ENCODE measurements at regions not wholly inside any gene's neighbourhood (a gene's known extent, or its start where the extent isn't known, plus 50 kb on each side); places are given as distances from the start of the nearest gene placed in this dataset.

GRCh38 chr12:24278832-24279231, 329.4 kb upstream of the SOX5 start:
- DNase-seq (ENCODE audit: low read depth), result no peak

GRCh38 chr12:24270965-24271364, 321.5 kb upstream of the SOX5 start:
- no peak for DNase-seq (ENCODE audit: low read depth)

- no peak for DNase-seq (ENCODE audit: low read depth)
Observed at GRCh38 chr12:24270464-24270863, 321.0 kb upstream of the SOX5 start.

DNA sequence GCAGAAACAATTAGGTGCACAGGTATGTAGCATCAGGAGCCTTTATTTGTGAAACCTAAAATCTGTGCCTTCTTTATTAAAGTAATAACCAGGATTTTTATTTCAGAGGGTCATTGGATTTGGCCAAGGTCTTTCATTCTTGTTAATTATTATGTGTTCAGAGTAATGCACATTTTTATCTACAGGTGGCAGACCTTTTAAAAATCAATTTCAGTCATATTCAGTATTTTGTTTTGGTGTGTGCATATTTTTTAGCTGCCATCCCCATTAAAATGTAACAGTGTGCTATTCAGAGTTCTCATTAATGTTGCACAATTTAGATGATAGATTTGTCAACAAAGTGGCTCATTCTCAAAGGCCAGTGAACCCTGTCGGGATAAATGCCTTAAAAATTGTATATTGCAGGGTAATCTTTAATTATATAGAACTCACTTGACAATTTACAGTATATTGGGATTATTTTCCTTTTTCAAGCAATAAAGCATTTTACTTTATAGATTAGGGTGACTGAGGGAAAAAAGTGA, 319.3 kb upstream of the SOX5 start:
- no peak for DNase-seq (ENCODE audit: low read depth)

- no peak for DNase-seq (ENCODE audit: low read depth)
Observed at GRCh38 chr12:24266982-24267381, 317.5 kb upstream of the SOX5 start.

GRCh38 chr12:24256684-24257083, 307.2 kb upstream of the SOX5 start:
- no peak for DNase-seq (ENCODE audit: low read depth)

GRCh38 chr12:24255920-24256665, 306.6 kb upstream of the SOX5 start:
- DNase-seq (ENCODE audit: low read depth), result no peak

- DNase-seq (ENCODE audit: low read depth), result no peak
Observed at GRCh38 chr12:24252602-24253001, 303.1 kb upstream of the SOX5 start.

DNA sequence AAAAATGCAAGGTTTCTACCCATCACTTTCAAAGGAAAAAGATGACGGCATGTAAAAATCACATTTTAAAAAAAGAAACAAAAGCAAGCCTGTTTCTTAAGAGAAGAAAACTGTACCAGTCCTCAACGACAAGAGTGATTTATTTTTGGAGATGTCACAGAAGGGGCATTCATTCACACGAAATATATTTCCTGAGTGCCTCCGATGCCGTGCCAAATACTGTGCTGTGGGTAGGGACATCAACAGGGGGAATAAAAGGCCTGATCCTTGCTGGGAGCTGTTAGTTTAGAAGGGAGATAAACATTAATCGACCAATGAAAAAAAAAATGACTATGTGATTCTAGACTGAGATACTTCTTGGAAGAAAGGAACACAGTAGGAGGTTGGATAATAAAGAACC, 297.5 kb upstream of the SOX5 start:
- DNase-seq (ENCODE audit: low read depth), result no peak

DNA sequence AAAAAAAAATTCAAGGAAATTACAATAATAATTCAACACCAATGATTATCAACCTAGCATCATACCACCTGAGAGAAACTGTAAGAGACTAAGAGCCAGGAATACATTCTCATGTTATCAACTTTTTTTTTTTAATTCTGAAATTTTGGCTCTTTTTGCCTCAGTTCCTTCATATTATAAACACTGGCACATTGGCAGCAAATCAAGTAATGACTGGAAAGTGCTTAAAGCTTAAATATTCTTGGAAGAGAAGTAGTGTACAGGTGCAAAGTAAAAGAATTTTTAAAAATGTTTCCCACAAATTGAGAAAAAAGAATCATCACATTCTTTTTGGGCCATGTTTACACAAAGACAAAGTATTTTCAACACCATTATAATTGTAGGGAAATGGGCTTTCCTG, 296.9 kb upstream of the SOX5 start:
- DNase-seq (ENCODE audit: low read depth), result no peak

DNA sequence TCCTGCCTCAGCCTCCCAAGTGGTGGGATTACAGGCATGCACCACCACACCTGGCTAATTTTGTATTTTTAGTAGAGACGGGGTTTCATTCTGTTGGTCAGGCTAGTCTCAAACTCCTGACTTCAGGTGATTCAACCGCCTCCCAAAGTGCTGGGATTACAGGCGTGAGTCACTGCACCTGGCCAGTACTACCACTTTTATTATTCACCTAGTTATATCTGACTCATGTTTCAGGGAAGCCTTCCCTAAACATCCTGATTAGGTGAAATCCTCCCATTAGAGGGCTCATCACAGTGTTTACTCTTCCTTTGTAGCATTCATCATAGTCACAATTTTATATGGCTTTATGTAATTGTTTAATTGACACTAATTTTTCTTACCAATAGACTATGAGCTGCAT, 295.3 kb upstream of the SOX5 start:
- no peak for DNase-seq (ENCODE audit: low read depth)

GRCh38 chr12:24244231-24244630, 294.8 kb upstream of the SOX5 start:
- no peak for DNase-seq (ENCODE audit: low read depth)

DNA sequence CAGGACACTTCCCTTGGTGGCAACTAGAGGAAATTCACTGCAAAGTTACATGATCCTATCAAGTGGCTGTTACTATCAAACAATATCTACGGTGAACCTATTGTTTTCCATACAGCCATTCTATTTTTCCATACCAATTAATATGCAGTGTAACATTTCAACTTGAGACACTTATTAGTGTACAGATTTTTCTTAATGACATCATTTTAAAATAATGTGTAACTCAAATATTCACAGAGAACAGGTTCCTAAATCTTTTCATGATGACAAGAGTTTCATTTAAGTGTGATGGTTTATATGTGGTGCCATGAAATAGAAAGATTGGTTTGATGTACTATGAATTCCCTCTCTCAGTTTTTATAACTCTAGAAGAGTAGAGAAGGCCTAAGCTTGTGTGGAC, 291.2 kb upstream of the SOX5 start:
- no peak for DNase-seq (ENCODE audit: low read depth)

- DNase-seq (ENCODE audit: low read depth), result no peak
Observed at GRCh38 chr12:24233519-24234246, 284.2 kb upstream of the SOX5 start.

DNA sequence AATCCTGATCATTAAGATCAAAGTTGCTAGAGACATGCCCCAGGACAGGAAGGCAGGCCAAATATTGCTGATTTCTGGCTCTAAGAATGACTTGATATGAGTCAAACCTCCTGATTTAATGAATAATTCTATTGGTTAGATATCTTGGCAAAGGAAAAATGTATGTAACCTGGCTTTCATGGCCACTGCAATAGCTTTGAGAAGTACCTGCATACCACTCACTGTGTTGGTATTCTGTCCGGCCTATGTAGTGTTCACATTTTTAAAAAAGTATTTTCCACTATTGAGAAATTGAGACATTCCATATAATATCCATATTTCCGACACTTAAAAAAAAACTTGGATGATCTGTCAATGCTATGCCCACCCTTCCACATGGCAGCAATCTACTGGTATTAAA, 283.1 kb upstream of the SOX5 start:
- no peak for DNase-seq (ENCODE audit: low read depth)

DNA sequence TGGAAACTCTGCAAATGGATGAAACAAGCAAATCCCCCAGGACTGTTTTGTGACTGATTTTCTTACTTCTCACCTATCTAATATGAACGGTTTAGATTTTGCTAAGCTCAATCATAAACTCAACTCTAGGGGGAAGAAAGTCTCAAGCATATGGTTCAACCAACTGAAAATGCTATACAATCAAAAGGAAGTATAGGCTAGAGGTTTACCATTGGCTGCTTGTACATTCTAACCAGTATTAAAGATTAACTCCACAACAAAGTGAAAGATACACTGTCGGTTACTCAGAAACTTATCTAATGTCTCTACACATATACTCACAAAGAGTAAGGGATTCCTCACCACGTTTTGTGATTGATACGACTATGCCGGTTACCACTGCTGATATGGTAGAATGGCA, 281.8 kb upstream of the SOX5 start:
- DNase-seq (ENCODE audit: low read depth), result no peak

DNA sequence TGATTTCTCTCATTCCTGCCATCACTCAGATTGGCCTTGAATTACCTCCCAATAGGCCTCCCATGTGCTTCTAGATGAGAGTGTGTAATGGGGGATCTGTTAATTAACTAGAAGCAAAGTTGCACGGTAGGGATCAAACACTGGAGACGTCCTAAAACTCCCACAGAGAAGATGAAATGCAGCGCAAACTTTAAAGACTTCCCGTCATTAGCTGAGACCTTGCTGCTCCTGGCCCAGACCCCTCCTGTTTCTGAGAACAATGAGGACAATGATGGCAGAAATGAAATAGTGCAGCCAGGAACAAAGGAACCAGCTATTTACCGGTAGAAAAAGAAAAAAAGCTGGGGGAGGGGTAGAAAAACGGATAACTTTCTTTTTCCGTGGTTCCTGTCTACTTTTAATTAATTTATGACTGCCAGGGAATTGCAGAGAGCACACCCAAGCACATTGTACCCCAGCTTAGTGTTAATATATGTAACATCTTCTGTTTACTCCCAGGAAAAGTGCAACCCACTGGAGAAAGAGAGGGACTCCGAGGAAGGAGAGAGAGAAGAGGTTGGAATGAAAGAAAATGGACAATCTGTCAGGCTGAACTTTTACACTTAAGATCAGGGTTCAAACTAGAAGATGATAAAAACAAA, 280.7 kb upstream of the SOX5 start:
- no peak for DNase-seq (ENCODE audit: low read depth)

DNA sequence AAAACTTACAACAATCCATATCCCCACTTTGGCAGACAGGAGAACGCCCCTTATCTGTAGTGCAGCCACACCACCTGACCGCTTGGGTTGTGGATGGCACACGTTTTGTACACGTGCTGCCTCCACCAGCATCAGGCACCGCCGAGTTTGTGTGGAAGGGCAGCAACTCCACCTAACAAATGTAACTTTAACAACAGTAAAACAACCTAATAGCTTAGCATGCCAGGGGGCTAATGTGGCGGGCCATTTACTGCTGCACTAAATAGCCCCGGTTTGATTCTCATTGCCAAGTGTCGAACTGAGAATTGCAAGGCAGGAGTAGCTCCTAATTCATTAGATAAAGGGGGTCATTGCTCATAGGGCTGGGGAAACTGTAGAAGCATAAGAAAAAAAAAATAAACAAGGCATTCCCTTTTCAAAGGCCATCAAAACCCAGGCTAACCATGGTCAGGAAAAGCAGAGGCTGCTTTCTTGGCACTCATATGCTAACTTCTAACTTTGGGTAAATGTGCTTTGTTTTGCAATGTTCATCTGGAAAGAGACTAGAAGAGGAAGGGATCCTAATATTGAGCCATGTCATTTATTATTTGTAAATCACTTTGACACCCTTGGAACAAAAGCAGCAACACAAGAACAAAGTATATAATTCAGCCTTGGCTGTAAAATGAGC, 279.7 kb upstream of the SOX5 start:
- DNase-seq (ENCODE audit: low read depth), result no peak

DNA sequence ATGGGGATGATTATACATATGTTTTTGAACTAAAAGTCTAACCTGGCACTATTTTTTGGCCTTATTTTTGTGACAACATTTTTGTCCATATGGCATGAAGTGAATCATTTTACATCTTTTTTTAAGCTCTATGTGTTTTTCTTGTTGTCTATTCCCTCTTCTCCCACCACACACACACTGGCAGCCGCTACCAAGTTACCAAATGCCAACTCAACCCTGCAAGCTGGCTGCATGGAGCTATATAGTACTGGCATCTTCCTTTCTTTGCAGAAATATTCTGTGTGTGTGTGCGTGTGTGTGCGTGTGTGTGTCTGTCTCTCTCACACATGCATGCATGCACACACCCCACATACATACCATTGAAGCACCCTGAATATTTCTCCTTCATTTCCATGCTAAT, 278.9 kb upstream of the SOX5 start:
- DNase-seq (ENCODE audit: low read depth), result no peak

- DNase-seq (ENCODE audit: low read depth), result no peak
Observed at GRCh38 chr12:24227551-24227950, 278.1 kb upstream of the SOX5 start.

GRCh38 chr12:24226745-24227350, 277.4 kb upstream of the SOX5 start:
- DNase-seq (ENCODE audit: low read depth), result no peak

GRCh38 chr12:24224401-24224800, 274.9 kb upstream of the SOX5 start:
- no peak for DNase-seq (ENCODE audit: low read depth)

Measured in activated T-helper 9 cell treated with anti-CD3 and anti-CD28 coated beads, Interleukin-2, amount 50 U/mL, for 16 hours (primary cell).